GM19043 (cell line): ENCODE measurements at regions not wholly inside any gene's neighbourhood (a gene's known extent, or its start where the extent isn't known, plus 50 kb on each side); places are given as distances from the start of the nearest gene placed in this dataset.

Source experiments
- ATAC-seq: cut with Tn5 transposase; IDR thresholded peaks from one replicate; pipeline ENCODE4 v1.9.1; 2021; ENCODE audit warnings: low read depth; ENCODE audit not compliant: unreplicated experiment

GRCh38 chr2:147100406-147101035, 744.3 kb upstream of the ACVR2A start:
- no peak for ATAC-seq

GRCh38 chr2:147099845-147100244, 745.0 kb upstream of the ACVR2A start:
- ATAC-seq, result no peak

- no peak for ATAC-seq
Measured at GRCh38 chr2:147098940-147099339, 745.9 kb upstream of the ACVR2A start.

GRCh38 chr2:147097747-147098146, 747.1 kb upstream of the ACVR2A start:
- ATAC-seq, result no peak

GRCh38 chr2:147096671-147097070, 748.2 kb upstream of the ACVR2A start:
- no peak for ATAC-seq

GRCh38 chr2:147095376-147095775, 749.5 kb upstream of the ACVR2A start:
- no peak for ATAC-seq

GRCh38 chr2:147094077-147094476, 750.8 kb upstream of the ACVR2A start:
- ATAC-seq, result no peak

- ATAC-seq, result no peak
Measured at GRCh38 chr2:147092266-147092665, 752.6 kb upstream of the ACVR2A start.

- no peak for ATAC-seq
Measured at GRCh38 chr2:147091448-147091847, 753.4 kb upstream of the ACVR2A start.

GRCh38 chr2:147088871-147089270, 756.0 kb upstream of the ACVR2A start:
- no peak for ATAC-seq

GRCh38 chr2:147086715-147087114, 758.1 kb upstream of the ACVR2A start:
- no peak for ATAC-seq

GRCh38 chr2:147083664-147084063, 761.2 kb upstream of the ACVR2A start:
- no peak for ATAC-seq

- ATAC-seq, result peak; percentile 83
Measured at GRCh38 chr2:147082850-147083522, 761.8 kb upstream of the ACVR2A start.

GRCh38 chr2:147081831-147082230, 763.0 kb upstream of the ACVR2A start:
- ATAC-seq, result no peak

- ATAC-seq, result no peak
Measured at GRCh38 chr2:147076634-147077033, 768.2 kb upstream of the ACVR2A start.

GRCh38 chr2:147068071-147068470, 776.8 kb upstream of the ACVR2A start:
- no peak for ATAC-seq

- no peak for ATAC-seq
Measured at GRCh38 chr2:147067136-147067535, 777.7 kb upstream of the ACVR2A start.

- ATAC-seq, result no peak
Measured at GRCh38 chr2:147062073-147062472, 782.8 kb upstream of the ACVR2A start.

GRCh38 chr2:147061269-147061668, 783.6 kb upstream of the ACVR2A start:
- no peak for ATAC-seq

GRCh38 chr2:147057892-147058490, 786.8 kb upstream of the ACVR2A start:
- no peak for ATAC-seq

GRCh38 chr2:147051814-147052213, 793.0 kb upstream of the ACVR2A start:
- ATAC-seq, result no peak

- no peak for ATAC-seq
Measured at GRCh38 chr2:147051248-147051647, 793.6 kb upstream of the ACVR2A start.
